Peyer's patch (tissue), 4 donors: ENCODE measurements at regions not wholly inside any gene's neighbourhood (a gene's known extent, or its start where the extent isn't known, plus 50 kb on each side); places are given as distances from the start of the nearest gene placed in this dataset.

Experiments
- DNase-seq, 3 donors: peaks; one replicate each; pipeline ENCODE4 v3.0.0-alpha.2; 2017 to 2019
- H3K27ac ChIP-seq, 4 donors: fragments of 200-600 bp; sonication (generic); one replicate each; pipeline ENCODE4 v1.5.1; 2016 to 2019
- H3K27me3 ChIP-seq, 2 donors: fragments of 200-600 bp; sonication (generic); one replicate each; pipeline ENCODE4 v1.5.1; 2019
- H3K36me3 ChIP-seq, 3 donors: fragments of 200-600 bp; sonication (generic); one replicate each; pipeline ENCODE4 v1.5.1; 2016 to 2019
- H3K4me1 ChIP-seq, 4 donors: fragments of 200-600 bp; sonication (generic); one replicate each; pipeline ENCODE4 v1.5.1; 2016 to 2019
- H3K4me3 ChIP-seq, 4 donors: fragments of 200-600 bp; sonication (generic); 1 replicate in 3 of 4; 2 replicates in 1 of 4; pipeline ENCODE4 v1.5.1; 2016 to 2019; ENCODE audit warnings: mild to moderate bottlenecking in 1 of 4
- H3K9me3 ChIP-seq, 4 donors: fragments of 200-600 bp; sonication (generic); one replicate each; pipeline ENCODE4 v1.5.1; 2016 to 2019; ENCODE audit warnings: mild to moderate bottlenecking in 1 of 4
- CTCF ChIP-seq, 6 experiments: fragments of 450-650 bp in 4 of 6; fragments of 200-600 bp in 2 of 6; sonication (generic) in 1 of 6; IDR thresholded peaks; one replicate each; pipeline ENCODE4 v1.5.1; 2017 to 2019; ENCODE audit warnings: antibody characterized with exemption in 6 of 6, mild to moderate bottlenecking in 3 of 6, moderate library complexity in 1 of 6
- POLR2A ChIP-seq, 2 donors: fragments of 450-650 bp; IDR thresholded peaks; one replicate each; pipeline ENCODE4 v1.5.1; 2017; ENCODE audit warnings: antibody characterized with exemption in 2 of 2, mild to moderate bottlenecking in 2 of 2, moderate library complexity in 2 of 2

GRCh38 chr13:80215368-80215767, 125.6 kb downstream of the SPRY2 start:
- H3K27me3 ChIP-seq, result no peaks in the 10 kb centered on the region

GRCh38 chr13:80214521-80214991, 126.4 kb downstream of the SPRY2 start:
- no peak for TF ChIP-seq CTCF (IDR thresholded peaks at IDR 0.05)
- H3K36me3 ChIP-seq, result no peaks in the 10 kb centered on the region
- no peaks in the 10 kb centered on the region for H3K9me3 ChIP-seq
- H3K4me3 ChIP-seq, result no peak overlapping the region
- H3K27me3 ChIP-seq, result no peaks in the 10 kb centered on the region
- no peak overlapping the region for H3K27ac ChIP-seq
- H3K4me1 ChIP-seq, result no peaks in the 10 kb centered on the region
- no peak for DNase-seq

More at GRCh38 chr13:80215368-80215767, 125.6 kb downstream of the SPRY2 start:
- DNase-seq, result no peak
- Histone ChIP-seq H3K9me3 (no peaks in the 10 kb centered on the region), H3K36me3 (no peaks in the 10 kb centered on the region), H3K4me1 (no peaks in the 10 kb centered on the region), H3K27ac (no peak overlapping the region), H3K4me3 (no peak overlapping the region)
- TF ChIP-seq POLR2A (IDR thresholded peaks at IDR 0.05) (no peak), CTCF (IDR thresholded peaks at IDR 0.05) (no peak)

GRCh38 chr13:80214050-80214449, 126.9 kb downstream of the SPRY2 start:
- no peak for DNase-seq
- TF ChIP-seq POLR2A (IDR thresholded peaks at IDR 0.05) (no peak), CTCF (IDR thresholded peaks at IDR 0.05) (no peak)
- H3K4me3 ChIP-seq, result no peak overlapping the region
- no peak overlapping the region for H3K27ac ChIP-seq
- no peaks in the 10 kb centered on the region for H3K4me1 ChIP-seq
- no peaks in the 10 kb centered on the region for H3K27me3 ChIP-seq
- no peaks in the 10 kb centered on the region for H3K36me3 ChIP-seq
- no peaks in the 10 kb centered on the region for H3K9me3 ChIP-seq

DNA sequence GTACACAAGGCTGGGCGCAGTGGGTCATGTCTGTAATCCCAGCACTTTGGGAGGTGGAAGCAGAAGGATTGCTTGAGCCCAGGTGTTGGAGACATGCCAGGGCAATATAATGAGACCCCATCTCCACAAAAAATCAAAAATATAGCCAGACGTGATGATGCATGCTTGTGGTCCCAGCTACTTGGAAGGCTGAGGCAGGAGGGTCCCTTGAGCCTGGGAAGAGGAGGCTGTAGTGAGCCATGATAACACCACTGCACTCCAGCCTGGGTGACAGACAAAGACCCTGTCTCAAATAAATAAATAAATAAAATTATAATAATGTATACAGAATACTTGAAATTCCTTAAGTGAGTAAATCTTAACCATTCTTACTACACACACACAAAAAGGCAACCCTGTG, 127.7 kb downstream of the SPRY2 start:
- H3K4me1 ChIP-seq, result no peaks in the 10 kb centered on the region
- H3K27ac ChIP-seq, result no peak overlapping the region
- H3K27me3 ChIP-seq, result no peaks in the 10 kb centered on the region
- no peak for TF ChIP-seq CTCF (IDR thresholded peaks at IDR 0.05)
- TF ChIP-seq POLR2A (IDR thresholded peaks at IDR 0.05), result no peak
- H3K36me3 ChIP-seq, result no peaks in the 10 kb centered on the region
- H3K4me3 ChIP-seq, result no peak overlapping the region
- no peak for DNase-seq
- H3K9me3 ChIP-seq, result no peaks in the 10 kb centered on the region

- H3K27ac ChIP-seq, result no peak overlapping the region
- no peaks in the 10 kb centered on the region for H3K27me3 ChIP-seq
- no peaks in the 10 kb centered on the region for H3K4me1 ChIP-seq
- DNase-seq, result no peak
- H3K4me3 ChIP-seq, result no peak overlapping the region
- no peaks in the 10 kb centered on the region for H3K36me3 ChIP-seq
- H3K9me3 ChIP-seq, result no peaks in the 10 kb centered on the region
- TF ChIP-seq POLR2A (IDR thresholded peaks at IDR 0.05) (no peak), CTCF (IDR thresholded peaks at IDR 0.05) (no peak)
Measured at GRCh38 chr13:80211566-80211965, 129.4 kb downstream of the SPRY2 start.

DNA sequence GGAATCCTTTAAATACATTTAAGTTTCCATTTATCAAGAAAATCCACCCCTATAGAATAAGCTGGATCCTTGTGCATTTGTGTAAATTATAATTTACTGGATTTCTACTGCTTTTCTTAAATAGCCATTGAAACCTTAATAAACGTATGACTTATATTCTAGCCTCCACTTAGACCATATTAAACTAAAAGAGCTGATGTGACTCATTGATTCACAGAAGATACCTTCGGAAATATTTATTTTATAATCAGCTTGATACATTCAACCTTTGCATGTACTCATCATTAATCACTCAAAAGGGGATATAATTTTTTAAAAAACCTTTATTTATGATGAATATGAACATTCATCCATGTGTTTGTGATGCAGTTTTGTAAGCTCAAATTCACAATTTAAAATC, 136.3 kb downstream of the SPRY2 start:
- no peak overlapping the region for H3K4me3 ChIP-seq
- H3K9me3 ChIP-seq, result no peaks in the 10 kb centered on the region
- TF ChIP-seq CTCF (IDR thresholded peaks at IDR 0.05), result no peak
- no peak for TF ChIP-seq POLR2A (IDR thresholded peaks at IDR 0.05)
- no peaks in the 10 kb centered on the region for H3K27me3 ChIP-seq
- H3K4me1 ChIP-seq, result no peaks in the 10 kb centered on the region
- H3K27ac ChIP-seq, result no peak overlapping the region
- no peak for DNase-seq
- no peaks in the 10 kb centered on the region for H3K36me3 ChIP-seq
